Liver (tissue), 8 donors: ENCODE measurements at regions not wholly inside any gene's neighbourhood (a gene's known extent, or its start where the extent isn't known, plus 50 kb on each side); places are given as distances from the start of the nearest gene placed in this dataset.
"Not testable (repeated sequence)": the region's sequence is repeated elsewhere in the genome, so short reads cannot be mapped to it uniquely, and the experiment has no call there.

ENCODE experiments used
- DNase-seq: peaks from one replicate; pipeline ENCODE4 v3.0.0-alpha.2; 2017; ENCODE audit warnings: low spot score
- H3K27ac ChIP-seq, 2 donors: one replicate each; pipeline ENCODE4 v1.7.0; 2013; ENCODE audit warnings: inconsistent platforms in 2 of 2, low read length in 2 of 2, control low read depth in 1 of 2, low read depth in 1 of 2, mild to moderate bottlenecking in 1 of 2
- H3K27me3 ChIP-seq, 4 donors: one replicate each; pipeline versions ENCODE4 v1.6.1 to v1.7.0; 2013; ENCODE audit warnings: low read length in 3 of 4, inconsistent platforms in 1 of 4, mild to moderate bottlenecking in 1 of 4, moderate library complexity in 1 of 4; ENCODE audit not compliant: control insufficient read depth in 4 of 4, insufficient read depth in 4 of 4
- H3K36me3 ChIP-seq, 4 donors: one replicate each; pipeline versions ENCODE4 v1.6.1 to v1.7.0; 2013; ENCODE audit warnings: low read length in 3 of 4, mild to moderate bottlenecking in 3 of 4, low read depth in 1 of 4, moderate library complexity in 1 of 4; ENCODE audit not compliant: control insufficient read depth in 4 of 4, insufficient read depth in 3 of 4
- H3K4me1 ChIP-seq, 4 donors: one replicate each; pipeline versions ENCODE4 v1.6.1 to v1.7.0; 2013; ENCODE audit warnings: low read length in 3 of 4, mild to moderate bottlenecking in 3 of 4, moderate library complexity in 1 of 4; ENCODE audit not compliant: control insufficient read depth in 4 of 4, insufficient read depth in 4 of 4
- H3K4me3 ChIP-seq, 3 donors: one replicate each; pipeline versions ENCODE4 v1.6.1 to v1.7.0; 2013; ENCODE audit warnings: low read length in 3 of 3, control low read depth in 1 of 3, low read depth in 1 of 3, mild to moderate bottlenecking in 1 of 3
- H3K9ac ChIP-seq, 2 donors: one replicate each; pipeline ENCODE4 v1.7.0; 2013; ENCODE audit warnings: low read length in 2 of 2, mild to moderate bottlenecking in 2 of 2, moderate library complexity in 2 of 2, control low read depth in 1 of 2, low read depth in 1 of 2
- H3K9me3 ChIP-seq, 4 donors: one replicate each; pipeline versions ENCODE4 v1.6.1 to v1.7.0; 2013; ENCODE audit warnings: low read length in 3 of 4; ENCODE audit not compliant: control insufficient read depth in 4 of 4
- ATF3 ChIP-seq: IDR thresholded peaks from 2 replicates; pipeline ENCODE4 v1.6.1; 2016; ENCODE audit warnings: antibody characterized with exemption
- CTCF ChIP-seq: fragments of 150-350 bp; IDR thresholded peaks from 2 replicates; pipeline ENCODE4 v1.5.1; 2017; ENCODE audit warnings: improper control_type of control experiment, low read depth, low read length; ENCODE audit not compliant: missing input control
- FOXA2 ChIP-seq: IDR thresholded peaks from 2 replicates; pipeline ENCODE4 v1.6.1; 2016; ENCODE audit warnings: antibody characterized with exemption
- HNF4A ChIP-seq, 2 donors: conservative IDR thresholded peaks; 2 replicates each; pipeline ENCODE4 v1.6.1; 2016; ENCODE audit warnings: antibody characterized with exemption in 2 of 2, mild to moderate bottlenecking in 2 of 2
- JUND ChIP-seq, 2 donors: IDR thresholded peaks; 2 replicates each; pipeline ENCODE4 v1.6.1; 2016; ENCODE audit warnings: antibody characterized with exemption in 2 of 2
- MAX ChIP-seq: IDR thresholded peaks from 2 replicates; pipeline ENCODE4 v1.6.1; 2016; ENCODE audit warnings: antibody characterized with exemption
- RXRA ChIP-seq, 2 donors: IDR thresholded peaks; 2 replicates each; pipeline ENCODE4 v1.6.1; 2017 to 2018; ENCODE audit warnings: antibody characterized with exemption in 2 of 2, mild to moderate bottlenecking in 1 of 2
- SP1 ChIP-seq: IDR thresholded peaks from 2 replicates; pipeline ENCODE4 v1.6.1; 2018; ENCODE audit warnings: antibody characterized with exemption, mild to moderate bottlenecking
- TAF1 ChIP-seq: conservative IDR thresholded peaks from 2 replicates; pipeline ENCODE4 v1.6.1; 2016; ENCODE audit warnings: antibody characterized with exemption, mild to moderate bottlenecking
- ZBTB33 ChIP-seq: IDR thresholded peaks from 2 replicates; pipeline ENCODE4 v1.6.1; 2016; ENCODE audit warnings: antibody characterized with exemption
- WGBS: extraction: QIAGEN DNeasy Blood & Tissue Kit; methylation state at CpG from one replicate; pipeline ENCODE4 v1.1.7; 2013; 5-methylcytosine and 5-hydroxymethylcytosine counted together
- donor health status: healthy.
- donor health status: healthy.
- donor health status: healthy.
- donor health status: healthy.
- donor health status: healthy.

DNA sequence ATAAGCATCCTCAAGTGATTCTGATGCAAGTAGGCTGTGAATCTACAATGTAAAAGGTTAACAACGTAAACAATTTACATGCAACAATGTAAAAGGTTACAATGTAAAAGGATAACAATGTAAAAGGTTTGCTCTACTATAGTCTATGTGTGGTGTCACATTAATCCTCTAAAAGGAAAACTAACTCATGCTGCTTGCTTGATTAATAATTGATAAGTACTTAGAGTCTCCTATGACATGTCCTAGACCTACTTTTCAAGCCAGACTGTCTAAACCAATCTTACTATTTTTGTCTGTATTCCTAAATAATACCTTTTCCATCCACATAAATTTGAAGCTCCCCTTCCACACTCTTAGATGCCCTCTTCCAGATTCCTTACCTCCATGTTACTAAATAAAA, 606.8 kb downstream of the LTN1 start:
- H3K9ac ChIP-seq = no peak overlapping the region
- no peaks in the 10 kb centered on the region for H3K36me3 ChIP-seq
- no peak for DNase-seq
- H3K4me1 ChIP-seq = no peaks in the 10 kb centered on the region
- 95% methylated on average over 1 of the region's 1 CpG for WGBS
- no peak overlapping the region for H3K4me3 ChIP-seq
- TF ChIP-seq JUND (IDR thresholded peaks at IDR 0.05) = no peak
- TF ChIP-seq ATF3 = no peak
- TF ChIP-seq FOXA2 = no peak
- H3K27ac ChIP-seq = no peak overlapping the region
- H3K9me3 ChIP-seq = no peaks in the 10 kb centered on the region
- no peaks in the 10 kb centered on the region for H3K27me3 ChIP-seq

GRCh38 chr21:28381000-28381745, 611.5 kb downstream of the LTN1 start:
- H3K36me3 ChIP-seq, DNase-seq, H3K27ac ChIP-seq, H3K9me3 ChIP-seq, H3K4me3 ChIP-seq, H3K27me3 ChIP-seq, H3K9ac ChIP-seq: not testable (repeated sequence)
- WGBS = 97% methylated on average over 2 of the region's 2 CpGs
- peaks cover 0 to 12% (median 6%) of the 10 kb centered on the region in 4 donors for H3K4me1 ChIP-seq

DNA sequence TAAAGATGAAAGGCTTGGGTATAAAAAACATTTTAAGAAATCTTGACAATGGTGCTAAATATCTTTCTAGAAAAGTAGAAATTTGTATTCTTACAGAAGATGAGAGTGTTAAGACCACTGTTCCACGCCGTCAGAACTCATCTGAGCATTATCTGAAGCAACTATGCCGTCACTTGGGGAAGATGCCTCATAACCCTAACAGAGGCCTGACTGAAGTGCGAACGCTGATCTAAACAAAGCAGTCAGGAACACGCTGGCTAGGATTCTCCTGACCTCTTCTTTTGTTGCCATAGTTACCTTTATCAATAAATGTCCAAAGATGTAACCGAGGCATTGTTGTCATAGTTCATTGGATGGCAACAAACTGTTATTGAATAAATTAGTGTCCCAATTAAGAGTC, 612.4 kb downstream of the LTN1 start:
- H3K36me3 ChIP-seq = no peaks in the 10 kb centered on the region
- H3K9me3 ChIP-seq = no peaks in the 10 kb centered on the region
- H3K9ac ChIP-seq = no peak overlapping the region
- H3K4me3 ChIP-seq = no peak overlapping the region
- TF ChIP-seq ZBTB33 (no peak), HNF4A (conservative IDR thresholded peaks at IDR 0.05) (no peak), TAF1 (no peak), RXRA (IDR thresholded peaks at IDR 0.05) (no peak), ATF3 (no peak), CTCF (no peak), FOXA2 (no peak), MAX (no peak), SP1 (no peak)
- 91% methylated on average over 7 of the region's 7 CpGs for WGBS
- peaks cover 2 to 21% (median 12%) of the 10 kb centered on the region in 4 donors for H3K4me1 ChIP-seq
- no peak overlapping the region for H3K27ac ChIP-seq
- H3K27me3 ChIP-seq = no peaks in the 10 kb centered on the region
- no peak for DNase-seq
